Tibial nerve (tissue), 4 donors: ENCODE measurements at regions not wholly inside any gene's neighbourhood (a gene's known extent, or its start where the extent isn't known, plus 50 kb on each side); places are given as distances from the start of the nearest gene placed in this dataset.

ENCODE experiments used
- CTCF ChIP-seq, 5 experiments: fragments of 200-600 bp in 3 of 5; fragments of 450-650 bp in 2 of 5; sonication (generic) in 3 of 5; IDR thresholded peaks; one replicate each; pipeline ENCODE4 v1.5.1; 2016 to 2019; ENCODE audit warnings: antibody characterized with exemption in 5 of 5, mild to moderate bottlenecking in 3 of 5, moderate library complexity in 2 of 5
- EP300 ChIP-seq, 2 donors: sonication (generic); formaldehyde crosslinking; IDR thresholded peaks; one replicate each; pipeline ENCODE4 v1.6.1; 2017; ENCODE audit warnings: antibody characterized with exemption in 2 of 2, mild to moderate bottlenecking in 1 of 2
- POLR2A ChIP-seq, 2 donors: fragments of 450-650 bp; IDR thresholded peaks; one replicate each; pipeline ENCODE4 v1.6.1; 2017; ENCODE audit warnings: antibody characterized with exemption in 2 of 2, mild to moderate bottlenecking in 2 of 2, moderate library complexity in 2 of 2

DNA sequence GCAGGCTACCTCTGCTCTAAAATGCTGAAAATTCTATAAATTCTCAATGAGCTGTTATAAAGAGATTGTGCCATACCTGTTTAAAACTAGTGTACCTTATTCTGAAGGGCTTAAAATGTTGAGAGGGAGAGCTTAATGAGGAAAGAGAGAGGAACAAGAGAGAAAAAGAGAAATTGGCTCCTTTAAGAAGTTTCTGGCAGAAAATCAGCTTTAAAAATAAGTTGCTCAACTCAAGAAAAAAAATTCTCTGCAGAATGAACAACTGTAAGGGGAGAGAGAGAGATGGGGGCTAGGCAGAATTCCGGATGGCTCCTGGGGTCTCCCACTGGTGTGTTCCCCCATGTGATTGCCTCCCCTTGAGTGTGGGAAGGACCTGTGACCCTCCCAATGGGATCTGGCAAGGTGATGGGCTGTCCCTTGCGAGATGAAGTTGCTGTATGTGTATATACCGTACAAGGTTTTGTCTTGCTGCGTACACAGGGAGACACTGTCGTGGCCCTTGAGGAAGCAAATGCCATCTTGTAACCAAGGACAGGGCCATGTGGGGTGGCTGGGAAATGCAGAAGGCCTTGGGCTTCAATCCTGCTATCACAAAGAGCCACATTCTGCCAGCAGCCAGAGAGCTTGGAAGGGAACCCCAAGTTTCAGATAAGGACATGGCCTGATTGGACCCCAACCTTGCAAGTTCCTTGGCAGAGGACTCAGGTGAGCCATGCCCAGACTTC, 64.3 kb upstream of the S1PR3 start:
- TF ChIP-seq CTCF (IDR thresholded peaks at IDR 0.05) (no peak), POLR2A (IDR thresholded peaks at IDR 0.05) (no peak), EP300 (IDR thresholded peaks at IDR 0.05) (no peak)
